Sigmoid colon (tissue), 4 donors: ENCODE measurements at regions not wholly inside any gene's neighbourhood (a gene's known extent, or its start where the extent isn't known, plus 50 kb on each side); places are given as distances from the start of the nearest gene placed in this dataset.

ENCODE experiments used
- EP300 ChIP-seq, 4 donors: sonication (generic); formaldehyde crosslinking; IDR thresholded peaks; one replicate each; pipeline ENCODE4 v1.6.1; 2017; ENCODE audit warnings: antibody characterized with exemption in 4 of 4
- POLR2AphosphoS5 ChIP-seq, 4 donors: sonication (generic); formaldehyde crosslinking; IDR thresholded peaks; one replicate each; pipeline ENCODE4 v1.6.1; 2017; ENCODE audit warnings: antibody characterized with exemption in 4 of 4
- TF ChIP-seq, protein P1 (sequence below), 4 experiments: fragments of 450-650 bp in 3 of 4; fragments of 200-600 bp in 1 of 4; IDR thresholded peaks; one replicate each; pipeline ENCODE4 v1.5.1; 2016 to 2019; ENCODE audit warnings: antibody characterized with exemption in 4 of 4, mild to moderate bottlenecking in 3 of 4, moderate library complexity in 2 of 4

DNA sequence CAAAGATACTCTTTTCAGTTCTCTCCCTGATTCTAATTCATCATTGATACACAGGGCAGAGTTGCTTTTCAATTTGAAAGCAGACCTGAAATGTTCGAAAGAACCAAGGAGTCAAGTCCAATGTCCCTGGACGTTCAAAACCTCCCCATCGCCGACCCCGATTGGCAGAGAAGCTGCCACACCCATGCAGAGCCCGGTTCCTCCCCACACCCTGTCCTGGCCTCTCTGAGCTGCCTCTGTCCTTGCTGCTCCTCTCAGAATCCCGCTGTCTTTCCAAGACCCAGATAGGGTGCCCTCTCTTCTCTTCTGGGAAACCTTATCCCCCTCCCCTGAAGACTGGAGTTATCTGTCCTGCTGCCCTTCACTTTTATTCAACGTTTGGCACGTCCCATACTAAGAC lies 52.3 kb upstream of the CITED2 start:
- TF ChIP-seq, protein P1, sequence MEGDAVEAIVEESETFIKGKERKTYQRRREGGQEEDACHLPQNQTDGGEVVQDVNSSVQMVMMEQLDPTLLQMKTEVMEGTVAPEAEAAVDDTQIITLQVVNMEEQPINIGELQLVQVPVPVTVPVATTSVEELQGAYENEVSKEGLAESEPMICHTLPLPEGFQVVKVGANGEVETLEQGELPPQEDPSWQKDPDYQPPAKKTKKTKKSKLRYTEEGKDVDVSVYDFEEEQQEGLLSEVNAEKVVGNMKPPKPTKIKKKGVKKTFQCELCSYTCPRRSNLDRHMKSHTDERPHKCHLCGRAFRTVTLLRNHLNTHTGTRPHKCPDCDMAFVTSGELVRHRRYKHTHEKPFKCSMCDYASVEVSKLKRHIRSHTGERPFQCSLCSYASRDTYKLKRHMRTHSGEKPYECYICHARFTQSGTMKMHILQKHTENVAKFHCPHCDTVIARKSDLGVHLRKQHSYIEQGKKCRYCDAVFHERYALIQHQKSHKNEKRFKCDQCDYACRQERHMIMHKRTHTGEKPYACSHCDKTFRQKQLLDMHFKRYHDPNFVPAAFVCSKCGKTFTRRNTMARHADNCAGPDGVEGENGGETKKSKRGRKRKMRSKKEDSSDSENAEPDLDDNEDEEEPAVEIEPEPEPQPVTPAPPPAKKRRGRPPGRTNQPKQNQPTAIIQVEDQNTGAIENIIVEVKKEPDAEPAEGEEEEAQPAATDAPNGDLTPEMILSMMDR (IDR thresholded peaks at IDR 0.05), result no peak
- TF ChIP-seq POLR2AphosphoS5 (IDR thresholded peaks at IDR 0.05), result no peak
- TF ChIP-seq EP300 (IDR thresholded peaks at IDR 0.05), result no peak
